SK-N-SH treated with all-trans-retinoic acid at 6 μM for 48 hours (cell line): ENCODE measurements at regions not wholly inside any gene's neighbourhood (a gene's known extent, or its start where the extent isn't known, plus 50 kb on each side); places are given as distances from the start of the nearest gene placed in this dataset.

Source experiments
- ATAC-seq: fragments of 200-7000 bp; cut with Tn5 transposase; 3 replicates; pipeline ENCODE4 v1.9.1; 2020; ENCODE audit warnings: mild to moderate bottlenecking, moderate library complexity
- ARNTL ChIP-seq: fragments of 450-650 bp; formaldehyde crosslinking; IDR thresholded peaks from 2 replicates; pipeline ENCODE4 v1.5.0; 2020; ENCODE audit warnings: low read depth, mild to moderate bottlenecking, moderate library complexity, borderline replicate concordance
- BACH2 ChIP-seq: fragments of 250-450 bp; sonication (Bioruptor Pico); IDR thresholded peaks from 2 replicates; pipeline ENCODE4 v1.9.0; 2021; ENCODE audit warnings: mild to moderate bottlenecking, borderline replicate concordance
- CSDC2 ChIP-seq: fragments of 250-450 bp; sonication (Bioruptor Pico); IDR thresholded peaks from 2 replicates; pipeline ENCODE4 v1.5.0; 2020; ENCODE audit warnings: mild to moderate bottlenecking, moderate library complexity
- CSRNP3 ChIP-seq: fragments of 250-450 bp; sonication (Bioruptor Pico); IDR thresholded peaks from 2 replicates; pipeline ENCODE4 v1.5.1; 2021; ENCODE audit warnings: mild to moderate bottlenecking, moderate library complexity
- ESRRG ChIP-seq: fragments of 250-450 bp; sonication (Bioruptor Pico); IDR thresholded peaks from 2 replicates; pipeline ENCODE4 v1.6.1; 2021; ENCODE audit warnings: mild to moderate bottlenecking
- GLIS3 ChIP-seq: fragments of 250-450 bp; sonication (Bioruptor Pico); IDR thresholded peaks from 2 replicates; pipeline ENCODE4 v1.5.0; 2020; ENCODE audit warnings: mild to moderate bottlenecking, moderate library complexity
- ISL1 ChIP-seq: fragments of 250-450 bp; sonication (Bioruptor Pico); IDR thresholded peaks from 2 replicates; pipeline ENCODE4 v2.1.2; 2022; ENCODE audit warnings: mild to moderate bottlenecking, moderate library complexity
- OSR1 ChIP-seq: fragments of 250-450 bp; sonication (Bioruptor Pico); IDR thresholded peaks from 2 replicates; pipeline ENCODE4 v1.8.0; 2022; ENCODE audit warnings: moderate library complexity, mild to moderate bottlenecking, inconsistent platforms
- PPARA ChIP-seq: fragments of 250-450 bp; sonication (Bioruptor Pico); IDR thresholded peaks from 2 replicates; pipeline ENCODE4 v1.5.0; 2020; ENCODE audit warnings: mild to moderate bottlenecking, borderline replicate concordance
- RARB ChIP-seq: fragments of 250-450 bp; sonication (Bioruptor Pico); IDR thresholded peaks from 2 replicates; pipeline ENCODE4 v1.8.0; 2021; ENCODE audit warnings: mild to moderate bottlenecking, moderate library complexity
- TCF4 ChIP-seq: fragments of 250-450 bp; sonication (Bioruptor Pico); IDR thresholded peaks from 2 replicates; pipeline ENCODE4 v1.8.0; 2021; ENCODE audit warnings: mild to moderate bottlenecking, moderate library complexity, borderline replicate concordance
- TOX ChIP-seq: fragments of 250-450 bp; sonication (Bioruptor Pico); IDR thresholded peaks from 2 replicates; pipeline ENCODE4 v1.8.0; 2021; ENCODE audit warnings: mild to moderate bottlenecking, moderate library complexity, borderline replicate concordance
- TSHZ2 ChIP-seq: fragments of 250-450 bp; sonication (Bioruptor Pico); IDR thresholded peaks from 2 replicates; pipeline ENCODE4 v1.5.0; 2020; ENCODE audit warnings: mild to moderate bottlenecking, moderate library complexity
- ZC3H10 ChIP-seq: fragments of 250-450 bp; sonication (Bioruptor Pico); IDR thresholded peaks from 2 replicates; pipeline ENCODE4 v1.5.1; 2021; ENCODE audit warnings: mild to moderate bottlenecking, moderate library complexity
- ZFP3 ChIP-seq: fragments of 250-450 bp; sonication (Bioruptor Pico); IDR thresholded peaks from 2 replicates; pipeline ENCODE4 v1.5.0; 2020; ENCODE audit warnings: mild to moderate bottlenecking, moderate library complexity
- ZFP30 ChIP-seq: fragments of 450-650 bp; formaldehyde crosslinking; IDR thresholded peaks from 2 replicates; pipeline ENCODE4 v1.5.0; 2022; ENCODE audit warnings: mild to moderate bottlenecking, moderate library complexity
- ZNF565 ChIP-seq: fragments of 450-650 bp; formaldehyde crosslinking; conservative IDR thresholded peaks from 2 replicates; pipeline ENCODE4 v1.5.0; 2020; ENCODE audit warnings: low read depth, mild to moderate bottlenecking, moderate library complexity
- ZNF70 ChIP-seq: fragments of 450-650 bp; formaldehyde crosslinking; IDR thresholded peaks from 2 replicates; pipeline ENCODE4 v1.5.0; 2020; ENCODE audit warnings: mild to moderate bottlenecking, moderate library complexity
- ZNF8 ChIP-seq: fragments of 450-650 bp; formaldehyde crosslinking; IDR thresholded peaks from 2 replicates; pipeline ENCODE4 v1.5.0; 2020; ENCODE audit warnings: mild to moderate bottlenecking, moderate library complexity
- TF ChIP-seq, protein P1 (sequence below): fragments of 250-450 bp; sonication (Bioruptor Pico); IDR thresholded peaks from 2 replicates; pipeline ENCODE4 v1.8.0; 2020; ENCODE audit warnings: mild to moderate bottlenecking, moderate library complexity, borderline replicate concordance
- TF ChIP-seq, protein P2 (sequence below): fragments of 250-450 bp; sonication (Bioruptor Pico); IDR thresholded peaks from 2 replicates; pipeline ENCODE4 v1.8.0; 2021; ENCODE audit warnings: low read depth, mild to moderate bottlenecking, moderate library complexity, borderline replicate concordance

DNA sequence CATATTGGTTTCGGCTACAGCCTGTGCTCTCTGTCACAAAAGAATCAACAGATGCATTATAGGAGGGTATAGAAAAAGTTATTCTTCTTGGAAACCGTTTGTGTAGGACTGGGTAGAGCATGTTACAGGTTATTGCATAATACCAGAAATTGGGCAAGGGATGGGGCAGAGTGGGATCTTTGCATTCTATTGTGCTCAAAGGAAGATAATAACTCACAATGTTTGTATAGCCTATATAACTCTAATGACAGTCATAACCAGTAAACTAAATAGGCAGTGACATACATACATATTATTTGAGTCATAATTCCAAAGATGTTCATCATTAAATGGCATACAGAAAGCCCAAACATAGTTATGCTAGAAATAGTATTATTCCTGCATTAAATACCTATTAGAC lies 179.7 kb downstream of the XPNPEP1 start:
- no peak for TF ChIP-seq ISL1 (CRISPR knock-in tag)
- TF ChIP-seq, protein P1, sequence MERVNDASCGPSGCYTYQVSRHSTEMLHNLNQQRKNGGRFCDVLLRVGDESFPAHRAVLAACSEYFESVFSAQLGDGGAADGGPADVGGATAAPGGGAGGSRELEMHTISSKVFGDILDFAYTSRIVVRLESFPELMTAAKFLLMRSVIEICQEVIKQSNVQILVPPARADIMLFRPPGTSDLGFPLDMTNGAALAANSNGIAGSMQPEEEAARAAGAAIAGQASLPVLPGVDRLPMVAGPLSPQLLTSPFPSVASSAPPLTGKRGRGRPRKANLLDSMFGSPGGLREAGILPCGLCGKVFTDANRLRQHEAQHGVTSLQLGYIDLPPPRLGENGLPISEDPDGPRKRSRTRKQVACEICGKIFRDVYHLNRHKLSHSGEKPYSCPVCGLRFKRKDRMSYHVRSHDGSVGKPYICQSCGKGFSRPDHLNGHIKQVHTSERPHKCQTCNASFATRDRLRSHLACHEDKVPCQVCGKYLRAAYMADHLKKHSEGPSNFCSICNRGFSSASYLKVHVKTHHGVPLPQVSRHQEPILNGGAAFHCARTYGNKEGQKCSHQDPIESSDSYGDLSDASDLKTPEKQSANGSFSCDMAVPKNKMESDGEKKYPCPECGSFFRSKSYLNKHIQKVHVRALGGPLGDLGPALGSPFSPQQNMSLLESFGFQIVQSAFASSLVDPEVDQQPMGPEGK (CRISPR knock-in tag) = no peak
- TF ChIP-seq ZNF8 = no peak
- TF ChIP-seq PPARA (CRISPR knock-in tag) = no peak
- no peak for ATAC-seq

DNA sequence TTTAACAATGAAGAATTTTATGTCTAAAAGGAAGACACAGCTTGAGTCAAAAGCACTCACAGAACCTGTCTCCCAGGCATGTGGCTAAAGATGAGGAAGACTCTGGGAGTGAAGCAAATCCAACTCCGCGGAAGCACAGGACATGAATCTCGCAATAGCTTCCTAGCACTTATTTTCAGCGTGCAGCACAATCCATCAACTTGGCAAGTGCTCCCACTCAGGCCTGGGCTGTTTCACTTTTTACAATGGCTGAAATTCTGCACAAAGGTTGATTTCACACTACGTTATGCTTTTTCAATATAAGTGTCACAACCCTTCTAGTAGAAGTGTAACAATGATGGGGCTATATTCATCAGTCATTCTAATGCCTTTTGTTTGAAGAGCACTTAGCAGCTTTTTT lies 180.2 kb downstream of the XPNPEP1 start:
- no peak for ATAC-seq
- TF ChIP-seq ISL1 (CRISPR knock-in tag) (no peak), CSRNP3 (CRISPR knock-in tag) (no peak), ARNTL (no peak), TSHZ2 (CRISPR knock-in tag) (no peak), ZNF565 (CRISPR knock-in tag) (no peak), RARB (no peak), TOX (CRISPR knock-in tag) (no peak), ZFP3 (no peak), TCF4 (no peak)
- TF ChIP-seq, all 23 proteins: peak for 0

DNA sequence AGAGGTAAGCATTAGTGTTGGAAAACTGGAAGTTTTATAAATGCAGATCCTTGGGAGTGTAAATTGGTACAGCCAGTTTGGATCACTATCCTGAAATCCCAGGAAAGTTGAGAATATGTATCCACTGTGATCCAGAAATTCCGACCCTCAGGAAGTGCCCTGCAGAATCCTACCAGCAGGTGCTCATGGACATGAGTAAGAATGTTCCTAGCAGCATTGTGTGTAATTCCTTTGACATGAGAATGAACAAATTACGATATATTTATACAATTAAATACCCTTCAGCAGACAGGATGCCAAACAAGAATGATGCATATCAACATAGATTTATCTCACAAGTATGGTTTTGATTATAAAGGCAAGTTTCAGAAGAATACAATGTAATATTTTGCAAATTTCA lies 181.6 kb downstream of the XPNPEP1 start:
- no peak for ATAC-seq

More for the DNA sequence above, 181.6 kb downstream of the XPNPEP1 start:
- TF ChIP-seq CSRNP3 (CRISPR knock-in tag) (no peak), TOX (CRISPR knock-in tag) (no peak), ZNF8 (no peak), ZNF565 (CRISPR knock-in tag) (no peak), CSDC2 (CRISPR knock-in tag) (no peak), ZC3H10 (CRISPR knock-in tag) (no peak), RARB (no peak), PPARA (CRISPR knock-in tag) (no peak), ESRRG (CRISPR knock-in tag) (no peak), BACH2 (CRISPR knock-in tag) (no peak), ZFP3 (no peak), GLIS3 (CRISPR knock-in tag) (no peak), ARNTL (no peak), ISL1 (CRISPR knock-in tag) (no peak), ZFP30 (CRISPR knock-in tag) (no peak), OSR1 (CRISPR knock-in tag) (no peak), ZNF70 (CRISPR knock-in tag) (no peak)
- TF ChIP-seq, protein P1 (CRISPR knock-in tag) = no peak
- TF ChIP-seq, protein P2, sequence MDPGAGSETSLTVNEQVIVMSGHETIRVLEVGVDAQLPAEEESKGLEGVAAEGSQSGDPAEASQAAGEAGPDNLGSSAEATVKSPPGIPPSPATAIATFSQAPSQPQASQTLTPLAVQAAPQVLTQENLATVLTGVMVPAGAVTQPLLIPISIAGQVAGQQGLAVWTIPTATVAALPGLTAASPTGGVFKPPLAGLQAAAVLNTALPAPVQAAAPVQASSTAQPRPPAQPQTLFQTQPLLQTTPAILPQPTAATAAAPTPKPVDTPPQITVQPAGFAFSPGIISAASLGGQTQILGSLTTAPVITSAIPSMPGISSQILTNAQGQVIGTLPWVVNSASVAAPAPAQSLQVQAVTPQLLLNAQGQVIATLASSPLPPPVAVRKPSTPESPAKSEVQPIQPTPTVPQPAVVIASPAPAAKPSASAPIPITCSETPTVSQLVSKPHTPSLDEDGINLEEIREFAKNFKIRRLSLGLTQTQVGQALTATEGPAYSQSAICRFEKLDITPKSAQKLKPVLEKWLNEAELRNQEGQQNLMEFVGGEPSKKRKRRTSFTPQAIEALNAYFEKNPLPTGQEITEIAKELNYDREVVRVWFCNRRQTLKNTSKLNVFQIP = no peak
